ENCODE measurements at regions not wholly inside any gene's neighbourhood (a gene's known extent, or its start where the extent isn't known, plus 50 kb on each side); places are given as distances from the start of the nearest gene placed in this dataset.

DNA sequence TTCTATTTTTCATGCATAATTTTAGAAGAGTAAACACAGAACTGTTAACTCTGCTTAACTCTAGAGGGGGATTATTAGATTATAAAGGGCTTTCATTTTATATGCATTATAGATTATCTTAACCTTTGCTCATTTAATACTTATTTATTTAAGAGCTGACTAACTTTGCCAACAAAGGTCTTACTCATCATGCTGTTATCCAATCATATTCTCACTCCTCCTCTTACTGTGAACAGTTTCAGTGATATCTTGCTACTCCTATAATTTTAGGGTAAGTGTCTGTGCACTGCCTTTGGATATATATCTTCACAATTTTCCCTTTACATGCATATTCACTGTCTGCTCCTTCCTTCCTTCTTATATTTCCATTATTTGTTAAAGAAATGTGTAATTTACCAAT, 1814.9 kb downstream of the STIM2 start:
- H3K36me3 ChIP-seq (ENCODE audit: control insufficient read depth, insufficient read depth, low read length) = no peaks in the 10 kb centered on the region
- H3K56ac ChIP-seq (ENCODE audit: low read length) = no peak overlapping the region
- no peaks in the 10 kb centered on the region for H3K79me1 ChIP-seq (ENCODE audit: low read length)
- no peak overlapping the region for H3K4me3 ChIP-seq (ENCODE audit: low read length)
- peaks cover 2% of the 10 kb centered on the region for H3K4me1 ChIP-seq (ENCODE audit: control insufficient read depth, low read depth, low read length)
- no peak overlapping the region for H2BK5ac ChIP-seq (ENCODE audit: low read length)
- no peak overlapping the region for H3K18ac ChIP-seq (ENCODE audit: low read length)
- no peak overlapping the region for H2AK5ac ChIP-seq (ENCODE audit: low read length)
- H3K27ac ChIP-seq (ENCODE audit: low read depth, low read length) = no peak overlapping the region
- H4K8ac ChIP-seq (ENCODE audit: low read depth, low read length) = no peak overlapping the region
- no peak for DNase-seq
- H3K4ac ChIP-seq (ENCODE audit: low read depth, low read length) = no peak overlapping the region
- H3K79me2 ChIP-seq (ENCODE audit: control insufficient read depth, insufficient read depth, low read length) = no peaks in the 10 kb centered on the region
- no peak overlapping the region for H4K5ac ChIP-seq (ENCODE audit: low read length)
- no peak overlapping the region for H3K23ac ChIP-seq (ENCODE audit: low read length)
- no peak overlapping the region for H3K9ac ChIP-seq (ENCODE audit: low read length)
- no peak overlapping the region for H2BK120ac ChIP-seq (ENCODE audit: low read depth, low read length)
- H3K4me2 ChIP-seq (ENCODE audit: low read length) = no peak overlapping the region
- H2BK15ac ChIP-seq (replicated peaks; ENCODE audit: low read depth) = no peak overlapping the region
- no peaks in the 10 kb centered on the region for H3K27me3 ChIP-seq (ENCODE audit: insufficient read depth, low read length, poor library complexity)

- H3K4me1 ChIP-seq (ENCODE audit: control insufficient read depth, low read depth, low read length) = peaks cover 2% of the 10 kb centered on the region
- no peak overlapping the region for H3K4me3 ChIP-seq (ENCODE audit: low read length)
- no peaks in the 10 kb centered on the region for H3K79me1 ChIP-seq (ENCODE audit: low read length)
- no peaks in the 10 kb centered on the region for H3K79me2 ChIP-seq (ENCODE audit: control insufficient read depth, insufficient read depth, low read length)
- no peak overlapping the region for H3K27ac ChIP-seq (ENCODE audit: low read depth, low read length)
- no peak overlapping the region for H2AK5ac ChIP-seq (ENCODE audit: low read length)
- H4K8ac ChIP-seq (ENCODE audit: low read depth, low read length) = no peak overlapping the region
- no peak overlapping the region for H2BK5ac ChIP-seq (ENCODE audit: low read length)
- no peak overlapping the region for H3K4ac ChIP-seq (ENCODE audit: low read depth, low read length)
- H4K5ac ChIP-seq (ENCODE audit: low read length) = no peak overlapping the region
- H3K4me2 ChIP-seq (ENCODE audit: low read length) = no peak overlapping the region
- no peak overlapping the region for H3K56ac ChIP-seq (ENCODE audit: low read length)
- H3K27me3 ChIP-seq (ENCODE audit: insufficient read depth, low read length, poor library complexity) = no peaks in the 10 kb centered on the region
- H2BK15ac ChIP-seq (replicated peaks; ENCODE audit: low read depth) = no peak overlapping the region
- H3K18ac ChIP-seq (ENCODE audit: low read length) = no peak overlapping the region
- DNase-seq = peak; percentile 45
- H3K9ac ChIP-seq (ENCODE audit: low read length) = no peak overlapping the region
- no peak overlapping the region for H3K23ac ChIP-seq (ENCODE audit: low read length)
- H2BK120ac ChIP-seq (ENCODE audit: low read depth, low read length) = no peak overlapping the region
- no peaks in the 10 kb centered on the region for H3K36me3 ChIP-seq (ENCODE audit: control insufficient read depth, insufficient read depth, low read length)
These were observed 1817.2 kb downstream of the STIM2 start for GRCh38 chr4:28677808-28678207.

DNA sequence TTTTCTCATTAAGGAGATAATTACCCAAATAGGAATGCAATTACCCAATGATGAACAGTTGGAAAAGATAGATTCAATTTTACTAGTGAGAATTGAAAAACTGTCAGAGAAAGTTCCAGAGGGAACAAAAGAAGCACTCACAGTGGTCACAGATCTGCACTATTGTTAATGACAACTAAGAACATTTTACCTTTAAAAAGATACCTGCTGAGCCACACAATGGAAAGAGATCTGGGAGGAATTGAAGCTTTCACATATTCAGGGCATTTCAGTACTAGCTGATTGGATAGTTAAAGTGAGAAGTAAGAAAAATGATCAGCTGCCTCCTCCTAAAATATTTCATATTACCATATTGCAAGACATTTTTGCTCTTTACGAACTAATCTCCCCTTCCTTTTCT, 1822.2 kb downstream of the STIM2 start:
- peak; percentile 73 for DNase-seq
- Histone ChIP-seq H3K4me1 (ENCODE audit: control insufficient read depth, low read depth, low read length) (peaks cover 2% of the 10 kb centered on the region), H3K4me3 (ENCODE audit: low read length) (no peak overlapping the region), H3K56ac (ENCODE audit: low read length) (no peak overlapping the region), H3K4me2 (ENCODE audit: low read length) (no peak overlapping the region), H2BK120ac (ENCODE audit: low read depth, low read length) (no peak overlapping the region), H3K18ac (ENCODE audit: low read length) (no peak overlapping the region), H2BK5ac (ENCODE audit: low read length) (no peak overlapping the region), H3K9ac (ENCODE audit: low read length) (no peak overlapping the region), H2AK5ac (ENCODE audit: low read length) (no peak overlapping the region), H3K79me2 (ENCODE audit: control insufficient read depth, insufficient read depth, low read length) (no peaks in the 10 kb centered on the region), H3K4ac (ENCODE audit: low read depth, low read length) (no peak overlapping the region), H3K79me1 (ENCODE audit: low read length) (no peaks in the 10 kb centered on the region), H3K27ac (ENCODE audit: low read depth, low read length) (no peak overlapping the region), H3K23ac (ENCODE audit: low read length) (no peak overlapping the region), H4K5ac (ENCODE audit: low read length) (no peak overlapping the region), H3K36me3 (ENCODE audit: control insufficient read depth, insufficient read depth, low read length) (no peaks in the 10 kb centered on the region), H2BK15ac (replicated peaks; ENCODE audit: low read depth) (no peak overlapping the region), H4K8ac (ENCODE audit: low read depth, low read length) (no peak overlapping the region), H3K27me3 (ENCODE audit: insufficient read depth, low read length, poor library complexity) (no peaks in the 10 kb centered on the region)
- WGBS (ENCODE audit: extremely low coverage, insufficient coverage, low lambda C conversion rate) = 100% methylated on average over 1 of the region's 1 CpG

- no CpG with 5 or more reads among the region's 4 CpGs for WGBS (ENCODE audit: extremely low coverage, insufficient coverage, low lambda C conversion rate)
- DNase-seq = peak; percentile 80
- H3K9ac ChIP-seq (ENCODE audit: low read length) = no peak overlapping the region
These were observed 1826.0 kb downstream of the STIM2 start for GRCh38 chr4:28686618-28687017.

GRCh38 chr4:28690890-28691289, 1830.2 kb downstream of the STIM2 start:
- Histone ChIP-seq H3K79me1 (ENCODE audit: low read length) (no peaks in the 10 kb centered on the region), H3K23ac (ENCODE audit: low read length) (no peak overlapping the region), H3K4ac (ENCODE audit: low read depth, low read length) (no peak overlapping the region), H3K4me2 (ENCODE audit: low read length) (no peak overlapping the region), H3K27ac (ENCODE audit: low read depth, low read length) (no peak overlapping the region), H3K4me3 (ENCODE audit: low read length) (no peak overlapping the region), H3K9ac (ENCODE audit: low read length) (no peak overlapping the region), H3K4me1 (ENCODE audit: control insufficient read depth, low read depth, low read length) (no peaks in the 10 kb centered on the region), H4K5ac (ENCODE audit: low read length) (no peak overlapping the region), H2BK15ac (replicated peaks; ENCODE audit: low read depth) (no peak overlapping the region), H3K27me3 (ENCODE audit: insufficient read depth, low read length, poor library complexity) (no peaks in the 10 kb centered on the region), H4K8ac (ENCODE audit: low read depth, low read length) (no peak overlapping the region), H3K18ac (ENCODE audit: low read length) (no peak overlapping the region), H3K56ac (ENCODE audit: low read length) (no peak overlapping the region), H3K79me2 (ENCODE audit: control insufficient read depth, insufficient read depth, low read length) (no peaks in the 10 kb centered on the region), H2AK5ac (ENCODE audit: low read length) (no peak overlapping the region), H2BK120ac (ENCODE audit: low read depth, low read length) (no peak overlapping the region), H3K36me3 (ENCODE audit: control insufficient read depth, insufficient read depth, low read length) (no peaks in the 10 kb centered on the region), H2BK5ac (ENCODE audit: low read length) (no peak overlapping the region)
- no CpG with 5 or more reads among the region's 1 CpG for WGBS (ENCODE audit: extremely low coverage, insufficient coverage, low lambda C conversion rate)
- DNase-seq = no peak

More at GRCh38 chr4:28686618-28687017, 1826.0 kb downstream of the STIM2 start:
- Histone ChIP-seq H4K5ac (ENCODE audit: low read length) (no peak overlapping the region), H3K23ac (ENCODE audit: low read length) (no peak overlapping the region), H3K4me2 (ENCODE audit: low read length) (no peak overlapping the region), H2BK120ac (ENCODE audit: low read depth, low read length) (no peak overlapping the region), H3K4ac (ENCODE audit: low read depth, low read length) (no peak overlapping the region), H3K4me1 (ENCODE audit: control insufficient read depth, low read depth, low read length) (no peaks in the 10 kb centered on the region), H3K56ac (ENCODE audit: low read length) (no peak overlapping the region), H2BK5ac (ENCODE audit: low read length) (no peak overlapping the region), H3K79me1 (ENCODE audit: low read length) (no peaks in the 10 kb centered on the region), H3K36me3 (ENCODE audit: control insufficient read depth, insufficient read depth, low read length) (no peaks in the 10 kb centered on the region), H3K79me2 (ENCODE audit: control insufficient read depth, insufficient read depth, low read length) (no peaks in the 10 kb centered on the region), H3K27me3 (ENCODE audit: insufficient read depth, low read length, poor library complexity) (no peaks in the 10 kb centered on the region), H2BK15ac (replicated peaks; ENCODE audit: low read depth) (no peak overlapping the region), H3K27ac (ENCODE audit: low read depth, low read length) (no peak overlapping the region), H2AK5ac (ENCODE audit: low read length) (no peak overlapping the region), H3K4me3 (ENCODE audit: low read length) (no peak overlapping the region), H3K18ac (ENCODE audit: low read length) (no peak overlapping the region), H4K8ac (ENCODE audit: low read depth, low read length) (no peak overlapping the region)

- no peak overlapping the region for H4K8ac ChIP-seq (ENCODE audit: low read depth, low read length)
- no peak overlapping the region for H3K4me2 ChIP-seq (ENCODE audit: low read length)
- H3K4me3 ChIP-seq (ENCODE audit: low read length) = no peak overlapping the region
- no peaks in the 10 kb centered on the region for H3K36me3 ChIP-seq (ENCODE audit: control insufficient read depth, insufficient read depth, low read length)
- no peaks in the 10 kb centered on the region for H3K4me1 ChIP-seq (ENCODE audit: control insufficient read depth, low read depth, low read length)
- H3K9ac ChIP-seq (ENCODE audit: low read length) = no peak overlapping the region
- H3K56ac ChIP-seq (ENCODE audit: low read length) = no peak overlapping the region
- WGBS (ENCODE audit: extremely low coverage, insufficient coverage, low lambda C conversion rate) = no CpG with 5 or more reads among the region's 4 CpGs
- no peaks in the 10 kb centered on the region for H3K79me2 ChIP-seq (ENCODE audit: control insufficient read depth, insufficient read depth, low read length)
- no peak overlapping the region for H3K23ac ChIP-seq (ENCODE audit: low read length)
- no peak overlapping the region for H2AK5ac ChIP-seq (ENCODE audit: low read length)
- H2BK5ac ChIP-seq (ENCODE audit: low read length) = no peak overlapping the region
- no peak overlapping the region for H2BK15ac ChIP-seq (replicated peaks; ENCODE audit: low read depth)
- no peak overlapping the region for H2BK120ac ChIP-seq (ENCODE audit: low read depth, low read length)
- no peak overlapping the region for H3K27ac ChIP-seq (ENCODE audit: low read depth, low read length)
- no peak for DNase-seq
- H3K18ac ChIP-seq (ENCODE audit: low read length) = no peak overlapping the region
- no peak overlapping the region for H4K5ac ChIP-seq (ENCODE audit: low read length)
- no peak overlapping the region for H3K4ac ChIP-seq (ENCODE audit: low read depth, low read length)
- no peaks in the 10 kb centered on the region for H3K79me1 ChIP-seq (ENCODE audit: low read length)
- H3K27me3 ChIP-seq (ENCODE audit: insufficient read depth, low read length, poor library complexity) = no peaks in the 10 kb centered on the region
These were observed 1841.9 kb downstream of the STIM2 start for GRCh38 chr4:28702571-28702970.

Measured in mesendoderm (in vitro differentiated cells).